Fibroblast of pulmonary artery (primary cell): ENCODE measurements at regions not wholly inside any gene's neighbourhood (a gene's known extent, or its start where the extent isn't known, plus 50 kb on each side); places are given as distances from the start of the nearest gene placed in this dataset.
A peak's percentile ranks its signal among the peaks of the same experiment; 100 is the strongest.

Source experiments
- DNase-seq: peaks from one replicate; pipeline ENCODE4 v3.0.0-alpha.2; 2010; ENCODE audit warnings: low read depth
- H3K4me3 ChIP-seq: replicated peaks from 2 replicates; pipeline ENCODE4 v1.5.1; 2011; ENCODE audit warnings: low read depth, mild to moderate bottlenecking, control low read depth, low read length, moderate library complexity
- TF ChIP-seq, protein P1 (sequence below): IDR thresholded peaks from 2 replicates; pipeline ENCODE4 v1.5.1; 2011; ENCODE audit warnings: mild to moderate bottlenecking, control low read depth, low read length, inconsistent platforms; ENCODE audit errors: missing control alignments

DNA sequence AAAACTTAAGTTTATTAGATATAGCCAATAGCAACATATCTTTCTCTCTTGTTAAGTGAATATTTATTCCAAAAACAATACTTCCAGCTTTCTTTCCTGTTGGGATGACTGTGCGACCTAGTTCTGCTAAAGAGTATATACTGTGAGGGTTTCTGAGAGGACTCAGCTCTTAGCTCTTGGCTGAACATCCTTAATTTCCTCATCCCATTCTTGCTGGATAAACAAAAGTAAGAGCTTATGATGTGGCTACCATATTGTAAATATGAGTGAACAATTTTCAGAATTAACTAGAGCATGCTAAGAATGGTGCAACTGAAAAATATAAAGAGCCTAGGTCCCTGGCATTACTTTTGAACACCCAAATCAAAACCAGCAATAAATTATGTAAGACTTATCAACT is 279.5 kb upstream of the GNAI1 start:
- no peak overlapping the region for H3K4me3 ChIP-seq
- TF ChIP-seq, protein P1, sequence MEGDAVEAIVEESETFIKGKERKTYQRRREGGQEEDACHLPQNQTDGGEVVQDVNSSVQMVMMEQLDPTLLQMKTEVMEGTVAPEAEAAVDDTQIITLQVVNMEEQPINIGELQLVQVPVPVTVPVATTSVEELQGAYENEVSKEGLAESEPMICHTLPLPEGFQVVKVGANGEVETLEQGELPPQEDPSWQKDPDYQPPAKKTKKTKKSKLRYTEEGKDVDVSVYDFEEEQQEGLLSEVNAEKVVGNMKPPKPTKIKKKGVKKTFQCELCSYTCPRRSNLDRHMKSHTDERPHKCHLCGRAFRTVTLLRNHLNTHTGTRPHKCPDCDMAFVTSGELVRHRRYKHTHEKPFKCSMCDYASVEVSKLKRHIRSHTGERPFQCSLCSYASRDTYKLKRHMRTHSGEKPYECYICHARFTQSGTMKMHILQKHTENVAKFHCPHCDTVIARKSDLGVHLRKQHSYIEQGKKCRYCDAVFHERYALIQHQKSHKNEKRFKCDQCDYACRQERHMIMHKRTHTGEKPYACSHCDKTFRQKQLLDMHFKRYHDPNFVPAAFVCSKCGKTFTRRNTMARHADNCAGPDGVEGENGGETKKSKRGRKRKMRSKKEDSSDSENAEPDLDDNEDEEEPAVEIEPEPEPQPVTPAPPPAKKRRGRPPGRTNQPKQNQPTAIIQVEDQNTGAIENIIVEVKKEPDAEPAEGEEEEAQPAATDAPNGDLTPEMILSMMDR, result no peak
- no peak for DNase-seq

DNA sequence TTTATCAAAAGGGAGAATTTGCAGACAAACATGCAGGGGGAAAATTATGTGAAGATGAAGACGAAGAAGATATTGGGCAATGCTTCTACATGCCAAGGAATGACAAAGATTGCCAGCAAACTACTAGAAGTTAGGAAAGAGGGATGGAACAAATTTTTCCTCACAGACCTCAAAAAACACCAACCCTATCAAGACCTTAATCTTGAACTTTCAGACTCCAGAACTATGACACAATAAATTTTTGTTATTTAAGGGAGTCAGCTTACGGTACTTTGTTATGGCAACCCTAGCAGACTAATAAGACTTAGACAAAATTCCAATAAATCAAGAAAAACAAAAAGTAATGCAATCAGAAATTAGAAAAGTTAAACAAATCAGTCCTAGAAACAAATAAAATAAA is 280.0 kb upstream of the GNAI1 start:
- no peak overlapping the region for H3K4me3 ChIP-seq
- TF ChIP-seq, protein P1, result no peak
- peak; percentile 35 for DNase-seq

DNA sequence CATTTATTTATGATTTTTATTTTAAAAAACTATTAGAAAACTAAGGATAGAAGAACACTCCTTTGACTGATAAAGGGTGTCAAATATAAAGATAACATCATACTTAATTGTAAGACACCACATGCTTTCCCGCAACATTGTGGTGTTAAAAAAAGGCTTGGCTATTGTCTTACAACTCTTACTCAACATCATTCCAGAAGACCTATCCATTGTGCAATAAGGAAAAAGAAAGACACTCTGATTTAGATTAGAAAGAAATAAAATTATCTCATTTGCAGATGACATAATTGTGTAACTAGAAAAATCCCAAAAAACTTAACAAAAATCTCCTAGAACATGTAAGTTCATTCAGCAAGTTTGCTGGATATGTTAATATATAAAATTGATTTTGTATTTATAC is 296.7 kb upstream of the GNAI1 start:
- peak; percentile 36 for DNase-seq
- H3K4me3 ChIP-seq, result no peak overlapping the region
- TF ChIP-seq, protein P1, result no peak

DNA sequence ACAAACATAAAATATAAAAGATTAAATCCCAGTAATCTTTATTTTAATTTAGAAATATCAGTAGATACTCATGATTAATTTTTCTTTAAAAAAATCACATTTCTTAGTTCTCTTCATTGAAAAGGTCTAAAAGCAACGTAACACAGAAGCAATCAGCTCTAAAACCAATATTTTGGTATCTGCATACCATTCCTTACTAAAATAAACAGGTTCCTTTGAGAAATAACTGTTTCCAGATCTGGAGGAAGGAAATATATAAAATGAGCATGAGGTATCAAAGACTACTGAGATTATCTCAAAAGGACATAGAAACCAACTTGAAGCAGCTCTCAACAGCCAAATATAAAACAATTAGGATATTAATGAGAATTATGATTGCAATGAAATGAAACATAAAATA is 301.0 kb upstream of the GNAI1 start:
- DNase-seq, result no peak
- no peak overlapping the region for H3K4me3 ChIP-seq
- TF ChIP-seq, protein P1, result no peak

DNA sequence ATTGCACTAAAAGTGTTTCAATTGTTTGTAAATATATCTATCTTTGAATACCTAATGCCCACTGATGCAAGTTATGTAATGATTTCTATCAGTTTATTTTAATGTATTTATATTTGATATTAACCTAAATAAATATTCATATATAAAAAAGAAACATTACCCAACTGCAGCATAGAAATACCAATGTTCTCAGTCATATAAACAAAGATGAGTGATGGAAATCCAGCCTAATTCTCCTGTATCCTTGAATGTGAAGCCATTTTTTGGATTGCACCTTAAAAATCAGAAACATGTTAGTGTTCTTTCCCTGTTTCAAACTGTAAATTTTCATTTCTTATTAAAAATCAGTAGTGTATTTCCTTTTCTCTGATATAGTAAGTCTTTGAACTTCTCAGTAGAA is 305.8 kb upstream of the GNAI1 start:
- TF ChIP-seq, protein P1, result no peak
- no peak for DNase-seq
- H3K4me3 ChIP-seq, result no peak overlapping the region

DNA sequence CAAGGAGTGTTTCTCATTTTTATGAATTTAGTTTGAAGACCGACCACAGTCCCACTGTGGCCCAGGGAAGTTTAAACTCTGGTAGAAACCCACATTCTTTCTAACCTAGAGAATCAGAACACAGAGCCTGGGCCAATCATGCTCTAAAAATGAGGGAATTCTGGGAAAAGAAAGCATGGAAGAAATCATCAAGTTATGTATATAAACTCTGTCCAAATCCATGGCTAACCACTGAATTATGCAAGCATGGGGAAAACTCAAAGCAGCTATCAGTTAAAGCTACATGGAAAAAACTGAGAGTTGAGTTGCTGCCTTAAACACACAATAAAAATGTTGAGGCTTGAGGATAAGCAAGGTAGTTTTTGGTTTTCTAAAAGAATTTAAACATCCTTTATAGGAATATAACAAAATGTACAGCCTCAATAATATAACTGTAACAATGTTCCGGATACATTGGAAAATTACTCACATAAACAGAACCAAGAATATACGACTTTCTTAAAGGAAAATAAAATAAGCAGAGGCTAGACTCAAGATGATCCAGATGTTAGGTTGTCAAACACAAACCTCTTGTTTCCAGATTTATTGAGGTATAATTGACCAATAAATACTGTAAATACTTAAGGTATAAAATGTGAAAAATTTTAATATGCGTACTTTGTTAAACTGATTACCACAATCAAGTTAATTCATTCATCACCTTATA is 311.2 kb upstream of the GNAI1 start:
- peak; percentile 33 for DNase-seq
- TF ChIP-seq, protein P1, result no peak
- no peak overlapping the region for H3K4me3 ChIP-seq

DNA sequence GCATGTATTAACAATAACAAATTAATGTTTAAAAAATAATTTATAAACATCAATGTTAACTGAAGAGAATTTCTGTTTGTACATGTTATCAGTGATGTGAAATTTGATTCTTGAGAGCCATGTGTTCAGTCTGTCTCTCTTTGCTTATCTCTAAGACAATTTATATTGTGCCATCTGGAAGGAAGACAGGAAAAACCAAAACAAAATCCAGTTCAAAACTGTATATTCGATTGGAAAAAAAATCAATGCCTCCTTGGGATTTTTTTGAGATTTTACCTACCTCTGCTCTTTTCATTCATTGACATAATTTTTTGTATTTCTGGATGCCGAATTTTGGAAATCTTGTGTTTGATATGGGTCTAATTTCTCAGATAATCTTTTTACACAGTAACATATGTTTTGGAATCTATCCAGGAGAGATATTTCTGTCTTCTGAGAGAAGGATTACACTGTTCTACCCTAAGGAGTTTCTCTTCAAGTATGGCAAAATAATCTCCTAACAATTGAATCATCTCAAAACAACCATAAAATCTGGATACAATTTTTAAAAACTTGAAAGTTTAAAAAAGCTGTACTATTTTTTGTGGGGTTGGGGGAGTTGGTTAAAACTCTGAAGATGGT is 311.9 kb upstream of the GNAI1 start:
- DNase-seq, result no peak
- no peak overlapping the region for H3K4me3 ChIP-seq
- TF ChIP-seq, protein P1, result no peak
